ENCODE measurements at regions not wholly inside any gene's neighbourhood (a gene's known extent, or its start where the extent isn't known, plus 50 kb on each side); places are given as distances from the start of the nearest gene placed in this dataset.

DNA sequence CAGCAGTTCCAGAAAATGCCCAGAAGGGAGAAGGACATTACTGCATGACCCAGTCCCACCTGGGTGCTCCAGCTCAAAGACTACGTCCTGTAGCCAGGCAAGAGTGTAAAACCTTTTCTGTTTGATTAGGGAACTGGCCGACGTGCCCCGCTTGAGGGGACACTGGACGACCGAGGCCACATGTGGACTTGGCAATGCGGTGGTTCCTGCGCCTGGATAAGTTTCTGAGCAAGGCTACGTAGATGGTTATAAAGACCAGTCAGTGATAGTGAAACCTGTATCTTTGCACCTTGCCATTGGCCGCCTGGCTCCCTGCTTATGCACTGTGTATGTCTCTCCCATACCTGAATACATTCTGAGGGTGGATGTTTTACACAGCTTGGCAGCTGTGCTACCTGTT is 567.0 kb upstream of the CRIM1 start:
- Histone ChIP-seq H3K36me3 (ENCODE audit: control insufficient read depth in 2 of 4, insufficient read depth in 4 of 4, low read length in 3 of 4) (no peaks in the 10 kb centered on the region), H2BK20ac (ENCODE audit: low read length) (no peak overlapping the region), H3K4me3 (ENCODE audit: extremely low read depth in 1 of 4, insufficient read depth in 2 of 4, low read depth in 3 of 4, low read length in 4 of 4) (no peak overlapping the region), H2BK12ac (ENCODE audit: low read depth, low read length) (no peak overlapping the region), H3K27me3 (replicated peaks in 1 of 4; ENCODE audit: control insufficient read depth in 3 of 4, extremely low read depth in 1 of 4, insufficient read depth in 3 of 4, low read length in 3 of 4) (no peaks in the 10 kb centered on the region), H2BK15ac (ENCODE audit: low read length) (no peak overlapping the region), H2AFZ (ENCODE audit: low read length) (no peak overlapping the region), H3K9ac (replicated peaks in 1 of 4; ENCODE audit: extremely low read depth in 1 of 4, low read depth in 3 of 4, low read length in 3 of 4) (no peak overlapping the region), H3K14ac (ENCODE audit: insufficient read length) (no peak overlapping the region), H4K8ac (ENCODE audit: extremely low read depth, insufficient read depth, low read length) (no peak overlapping the region; the same call in 1 of the 2 replicates), H2BK120ac (replicated peaks; ENCODE audit: low read depth, low read length) (no peak overlapping the region), H3K4me2 (ENCODE audit: insufficient read depth in 1 of 2, low read depth in 2 of 2, low read length in 2 of 2) (no peak overlapping the region), H3K23me2 (ENCODE audit: low read depth, low read length) (no peaks in the 10 kb centered on the region), H3K27ac (ENCODE audit: low read depth, low read length) (no peak overlapping the region), H3K4ac (replicated peaks; ENCODE audit: insufficient read length, low read depth, low read length) (no peak overlapping the region), H3K18ac (ENCODE audit: extremely low read depth, low read length) (no peak overlapping the region), H3K56ac (replicated peaks; ENCODE audit: insufficient read length, low read depth, low read length) (no peak overlapping the region), H3K79me1 (ENCODE audit: low read depth, low read length) (no peaks in the 10 kb centered on the region), H3K79me2 (ENCODE audit: control insufficient read depth in 1 of 2, insufficient read depth in 2 of 2, low read length in 2 of 2) (no peaks in the 10 kb centered on the region), H2BK5ac (ENCODE audit: low read depth, low read length) (no peak overlapping the region), H4K20me1 (replicated peaks in 1 of 2; ENCODE audit: control insufficient read depth in 1 of 2, insufficient read depth in 2 of 2, low read length in 2 of 2) (no peaks in the 10 kb centered on the region), H3K23ac (ENCODE audit: insufficient read length) (no peak overlapping the region), H3K9me3 (ENCODE audit: insufficient read depth in 2 of 2, low read depth in 1 of 2, low read length in 1 of 2) (peaks cover 16 to 18% of the 10 kb centered on the region in 2 experiments), H3K4me1 (replicated peaks in 1 of 4; ENCODE audit: control insufficient read depth in 3 of 4, insufficient read depth in 4 of 4, low read length in 3 of 4) (peaks cover 0 to 2% (median 0%) of the 10 kb centered on the region in 4 experiments; a peak in 1 of 7 replicates), H2AK5ac (ENCODE audit: low read depth, low read length) (no peak overlapping the region), H4K91ac (replicated peaks; ENCODE audit: insufficient read length, low read length) (no peak overlapping the region), H4K5ac (ENCODE audit: insufficient read length, low read depth, low read length) (no peak overlapping the region)
- ChIA-PET CTCF (ENCODE audit: partially characterized antibody) (interaction anchor here (0.9 to 1.8 kb wide), 2 partner anchors 15 to 54 kb away, joined by 6 read pairs; no protein-coding TSS in a partner anchor), POLR2A (ENCODE audit: partially characterized antibody) (no interaction called here)
- FAIRE-seq (no peak), DNase-seq (ENCODE audit: low read depth in 1 of 2, low spot score in 2 of 2) (no peak)
- WGBS, 2 experiments (ENCODE audit: extremely low coverage in 1 of 2, insufficient coverage in 1 of 2, insufficient read length in 1 of 2, insufficient replicate concordance in 2 of 2, low coverage in 1 of 2, low lambda C conversion rate in 2 of 2, missing lambda C conversion rate in 1 of 2): 81% methylated on average over 10 of the region's 10 CpGs; no CpG with 5 or more reads in 1 of the 2 experiments
- TF ChIP-seq TAF7 (optimal IDR thresholded peaks at IDR 0.05; ENCODE audit: borderline replicate concordance, low read depth, low read length): no peak
- TF ChIP-seq BACH1 (IDR thresholded peaks at IDR 0.05; ENCODE audit: low read length): no peak
- TF ChIP-seq KDM5A (IDR thresholded peaks at IDR 0.05; ENCODE audit: low read length): no peak
- TF ChIP-seq CHD1 (IDR thresholded peaks at IDR 0.05; ENCODE audit: low read depth, low read length): no peak
- no peak for TF ChIP-seq RFX5 (IDR thresholded peaks at IDR 0.05; ENCODE audit: borderline replicate concordance, low read depth, low read length)
- TF ChIP-seq GTF2F1 (IDR thresholded peaks at IDR 0.05; ENCODE audit: borderline replicate concordance, low read depth, low read length): no peak
- no peak for TF ChIP-seq CREB1 (IDR thresholded peaks at IDR 0.05)
- TF ChIP-seq JUND (IDR thresholded peaks at IDR 0.05; ENCODE audit: low read length): no peak
- TF ChIP-seq JUN (IDR thresholded peaks at IDR 0.05; ENCODE audit: low read depth, low read length): no peak
- no peak for TF ChIP-seq CBX8 (IDR thresholded peaks at IDR 0.05; ENCODE audit: borderline replicate concordance, low read depth, low read length)
- no peak for TF ChIP-seq SP1 (IDR thresholded peaks at IDR 0.05; ENCODE audit: low read depth, low read length)
- no peak for TF ChIP-seq TCF12 (IDR thresholded peaks at IDR 0.05; ENCODE audit: low read depth, low read length)
- TF ChIP-seq SIX5 (IDR thresholded peaks at IDR 0.05; ENCODE audit: low read depth, low read length): no peak

Data from H1 (cell line).